ENCODE measurements at regions not wholly inside any gene's neighbourhood (a gene's known extent, or its start where the extent isn't known, plus 50 kb on each side); places are given as distances from the start of the nearest gene placed in this dataset.
A peak's percentile ranks its signal among the peaks of the same experiment; 100 is the strongest.

DNA sequence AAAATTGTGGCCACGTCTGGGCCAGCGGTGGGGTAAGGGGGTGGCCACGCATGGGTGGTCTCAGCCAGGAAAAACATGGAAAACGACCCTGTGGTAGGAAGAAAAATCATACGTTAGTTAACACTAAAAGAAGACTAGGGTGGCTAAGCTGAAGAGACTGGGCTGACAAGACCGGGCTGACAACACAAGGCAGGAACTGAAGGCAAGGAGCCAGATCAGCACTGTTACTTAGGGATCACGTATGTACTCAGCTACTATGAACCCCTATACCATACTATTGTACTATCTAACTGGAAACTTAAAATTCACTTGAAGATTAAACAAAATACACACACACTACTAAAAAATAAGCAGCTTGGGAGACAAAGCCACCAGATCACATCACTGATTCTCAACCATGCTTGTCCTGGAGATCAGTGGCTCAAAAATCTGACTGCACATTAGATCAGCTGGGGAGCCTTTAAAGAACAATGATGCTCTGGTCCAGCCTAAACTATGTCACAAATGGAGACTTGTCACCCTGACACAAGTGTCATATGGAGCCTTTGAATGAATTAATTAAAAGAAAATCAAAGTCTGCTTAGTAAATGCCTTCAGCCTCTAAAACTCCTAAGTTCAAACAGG lies 442.2 kb downstream of the SHQ1 start:
- peak in 3 of 51 donors; percentile 4 to 65 (median 16) for DNase-seq

DNA sequence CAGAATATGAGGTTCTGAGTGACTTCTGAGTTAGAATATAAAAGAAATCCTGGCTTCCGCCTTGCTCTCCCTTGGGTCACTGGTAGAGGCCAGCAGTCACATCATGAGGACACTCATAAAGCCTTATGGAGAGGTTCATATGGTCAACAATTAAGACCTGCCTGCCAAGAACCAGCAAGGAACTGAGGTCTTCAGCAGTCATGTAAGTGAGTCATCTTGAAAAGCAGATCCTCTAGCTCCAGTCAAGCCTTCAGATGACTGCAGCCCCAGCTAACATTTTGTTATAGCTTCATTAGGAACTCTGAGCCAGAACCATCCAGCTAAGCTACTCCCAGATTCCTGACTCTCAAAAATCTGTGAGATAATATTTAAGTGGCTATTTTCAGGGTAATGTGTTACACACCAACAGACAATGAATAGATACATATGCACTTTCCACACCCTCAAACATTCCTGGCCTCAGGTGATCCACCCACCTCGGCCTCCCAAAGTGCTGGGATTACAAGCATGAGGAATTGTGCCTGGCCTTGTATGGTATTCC lies 447.2 kb downstream of the SHQ1 start:
- DNase-seq, result no peak

DNA sequence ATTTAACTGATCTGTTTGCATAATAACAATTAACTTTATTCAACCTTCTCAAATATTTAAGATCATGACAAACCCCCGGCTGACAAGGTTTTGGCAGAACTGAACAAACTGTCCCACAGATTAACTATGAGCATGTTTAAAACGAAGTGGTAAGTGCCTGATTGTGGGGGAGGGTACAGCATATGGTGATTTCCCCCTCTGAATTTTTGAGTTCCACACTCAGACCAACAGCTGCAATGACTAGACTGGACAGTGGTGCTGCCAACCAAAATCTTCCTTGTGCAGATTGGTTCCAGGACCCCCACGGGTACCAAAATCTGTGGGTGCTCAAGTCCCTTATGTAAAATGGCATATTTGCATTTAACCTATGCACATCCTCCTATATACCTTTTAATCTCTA lies 449.5 kb downstream of the SHQ1 start:
- no peak for DNase-seq

DNA sequence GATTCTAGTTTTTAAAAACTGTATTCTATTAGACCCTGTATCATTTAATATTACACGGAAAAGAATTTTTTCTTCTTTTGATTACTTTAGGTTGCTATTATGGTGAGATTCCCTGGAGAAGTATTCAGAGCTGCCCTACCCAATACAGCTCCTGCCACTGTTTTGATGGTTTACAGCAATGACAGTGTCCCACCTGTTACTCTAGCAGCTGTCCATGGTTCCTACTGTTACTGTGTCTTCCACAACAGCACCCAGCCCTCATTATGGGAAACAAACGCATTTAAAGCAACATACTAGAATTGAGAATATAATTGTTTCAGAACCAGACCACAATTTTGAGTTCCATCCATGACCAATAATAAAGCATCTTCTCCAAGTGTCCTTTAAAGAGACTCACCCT lies 450.7 kb downstream of the SHQ1 start:
- no peak for DNase-seq

DNA sequence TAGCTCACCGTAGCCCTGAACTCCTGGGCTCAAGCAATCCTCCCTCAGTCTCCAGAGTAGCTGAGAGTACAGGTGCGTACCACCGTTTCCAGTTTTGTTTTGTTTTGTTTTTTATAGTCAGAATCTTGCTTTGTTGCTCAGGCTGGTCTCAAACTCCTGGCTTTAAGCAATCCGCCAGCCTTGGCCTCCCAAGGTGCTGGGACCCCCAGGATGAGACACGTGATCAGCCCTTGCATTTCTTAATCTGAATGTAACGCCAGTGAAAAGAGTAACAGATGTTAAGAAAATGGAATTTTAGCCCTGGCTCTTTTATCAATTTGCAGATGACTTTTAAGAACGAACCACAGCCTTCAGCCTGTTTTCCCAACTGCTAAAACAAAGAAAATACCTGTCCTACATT lies 451.3 kb downstream of the SHQ1 start:
- no peak for DNase-seq

DNA sequence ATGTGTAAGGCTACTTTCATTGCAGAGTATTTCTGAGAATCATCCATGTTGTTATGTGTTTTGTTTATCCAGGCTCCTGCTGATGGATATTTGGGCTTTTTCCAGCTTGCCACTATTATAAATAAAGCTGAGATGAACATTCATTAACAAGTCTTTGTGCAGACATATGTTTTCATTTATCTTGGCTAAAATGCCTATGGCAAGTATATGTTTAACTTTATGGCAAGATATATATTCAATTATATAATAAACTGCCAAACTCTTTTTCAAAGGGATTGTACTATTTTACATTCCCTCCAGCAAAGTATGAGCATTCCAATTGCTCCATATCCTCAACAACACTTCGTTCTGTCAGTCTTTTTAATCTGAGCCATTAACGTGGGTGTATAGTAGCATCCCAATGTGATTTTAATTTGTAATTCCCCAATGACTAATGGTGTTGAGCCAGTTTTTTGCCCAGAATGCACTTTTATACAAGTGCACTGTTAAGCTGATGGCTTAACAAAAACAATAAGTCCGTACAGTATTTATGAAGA lies 452.4 kb downstream of the SHQ1 start:
- DNase-seq, result no peak

DNA sequence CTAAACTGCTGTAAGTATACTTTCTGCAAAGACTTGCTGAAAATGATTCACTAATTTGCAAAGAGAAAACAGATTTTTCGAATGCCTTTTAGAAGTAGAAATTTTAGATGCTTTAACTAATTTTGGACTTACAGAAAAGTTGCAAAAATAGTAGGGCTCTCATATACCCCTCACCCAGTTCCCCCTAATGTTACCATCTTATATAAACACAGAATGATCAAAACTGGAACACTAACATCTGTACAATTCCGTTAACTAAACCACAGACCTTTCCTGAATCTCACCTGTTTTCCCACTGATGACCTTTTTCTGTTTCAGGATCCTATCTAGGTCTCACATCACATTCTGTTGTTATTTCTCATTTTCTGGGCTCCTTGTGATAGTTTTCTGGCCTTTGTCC lies 454.8 kb downstream of the SHQ1 start:
- DNase-seq, result no peak

DNA sequence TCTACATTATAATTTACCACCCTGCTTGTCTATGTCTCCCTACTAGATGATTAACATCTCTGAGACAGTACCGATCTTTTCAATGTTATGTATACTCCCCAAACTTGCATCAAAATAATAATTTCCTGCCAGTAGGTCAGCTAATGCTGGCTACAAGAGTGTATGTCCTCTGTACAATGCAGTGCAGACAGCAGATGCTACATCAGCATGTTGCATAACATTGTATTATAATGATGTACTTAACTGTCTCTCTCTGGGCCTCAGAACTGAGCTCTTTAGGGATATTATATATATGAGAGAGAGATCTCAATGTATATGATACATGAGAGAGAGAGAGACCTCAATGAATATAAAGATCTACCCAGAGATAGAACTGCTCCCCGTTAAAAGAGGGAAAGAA lies 456.6 kb downstream of the SHQ1 start:
- DNase-seq, result no peak

DNA sequence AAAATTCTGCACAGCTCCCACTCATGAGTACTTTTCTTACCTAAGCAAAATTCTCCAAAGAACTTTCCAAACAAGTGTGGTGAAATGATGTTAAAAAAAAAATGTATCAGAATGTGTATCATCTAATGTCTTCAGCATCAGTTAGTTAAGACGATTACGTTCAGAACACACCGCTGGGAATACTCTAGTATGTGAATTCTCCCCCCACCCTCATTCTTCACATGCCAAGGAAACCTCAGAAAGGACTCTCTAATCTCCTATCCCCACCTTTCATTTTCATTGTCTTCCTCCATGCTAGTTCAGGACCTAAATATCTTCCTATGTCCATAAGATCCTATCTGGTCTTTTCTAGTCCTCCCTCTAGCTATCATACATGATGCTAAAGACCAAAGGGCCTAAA lies 457.4 kb downstream of the SHQ1 start:
- no peak for DNase-seq

DNA sequence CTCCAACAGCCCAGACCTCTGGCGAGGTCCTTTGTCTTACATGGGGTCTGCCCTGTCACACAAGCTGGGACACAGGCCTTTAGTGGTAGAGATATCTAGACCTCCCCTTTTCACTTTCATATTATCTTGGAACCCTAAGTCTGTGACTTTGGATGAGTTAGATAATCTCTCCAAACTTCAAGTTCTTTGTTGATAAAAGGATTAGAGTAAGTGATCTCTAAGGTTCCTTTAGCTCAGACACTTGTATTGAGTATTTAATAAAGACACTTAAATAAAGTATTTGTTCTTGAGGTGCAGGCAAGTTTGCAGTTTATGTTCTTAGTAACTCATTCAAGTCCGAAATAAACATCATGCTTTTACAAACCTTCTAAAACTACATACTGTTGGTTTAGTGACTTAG lies 459.6 kb downstream of the SHQ1 start:
- DNase-seq, result no peak

DNA sequence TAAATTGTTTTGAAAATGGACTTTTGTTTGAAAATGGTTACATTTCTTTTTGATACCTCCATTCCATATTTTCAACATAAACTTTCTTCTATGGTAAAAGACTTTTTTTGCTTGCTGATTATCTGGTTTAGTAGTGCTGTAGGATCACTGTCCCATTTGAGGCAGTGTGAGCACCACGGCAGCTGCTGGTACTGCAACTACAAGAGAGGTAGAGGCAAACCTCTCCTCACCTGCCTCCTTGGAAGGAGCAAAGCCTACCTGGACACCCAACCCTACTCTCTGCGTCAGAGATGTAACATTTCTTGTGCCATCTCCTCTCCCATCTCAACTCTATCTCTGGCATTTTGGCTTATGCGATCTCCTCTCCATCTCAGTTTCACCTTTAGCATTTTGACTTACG lies 460.1 kb downstream of the SHQ1 start:
- DNase-seq, result no peak

DNA sequence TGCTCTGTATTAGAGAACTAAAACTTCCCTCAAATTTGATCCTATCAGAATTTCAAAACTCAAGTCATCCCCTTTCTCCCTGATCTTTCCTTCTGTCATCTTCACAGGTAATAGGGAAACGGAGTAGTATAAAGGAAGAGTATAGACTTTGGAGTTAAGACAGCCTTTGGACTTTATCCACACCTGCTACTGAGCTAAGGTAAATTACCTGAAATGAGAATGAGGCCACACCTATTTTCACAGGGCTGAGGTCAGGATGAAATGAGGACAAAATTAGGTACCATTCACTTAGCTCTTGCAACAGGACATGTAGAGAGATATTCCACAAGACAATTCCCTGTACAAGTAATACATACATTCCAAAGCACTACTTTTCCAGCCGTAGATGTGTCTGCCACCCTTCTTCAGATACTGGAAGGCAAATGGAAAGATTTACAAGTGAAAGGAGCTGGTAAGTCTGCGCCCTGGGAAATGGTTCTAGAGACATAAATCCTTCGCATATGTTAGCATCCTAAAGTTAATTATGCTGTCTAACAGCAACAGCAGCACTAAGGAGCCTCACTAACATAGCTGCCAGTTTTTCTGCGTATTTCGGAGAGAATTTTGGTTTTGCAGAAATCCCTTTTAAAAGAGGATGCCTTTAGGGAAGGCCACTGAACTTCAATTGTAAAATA lies 461.8 kb downstream of the SHQ1 start:
- no peak for DNase-seq

DNA sequence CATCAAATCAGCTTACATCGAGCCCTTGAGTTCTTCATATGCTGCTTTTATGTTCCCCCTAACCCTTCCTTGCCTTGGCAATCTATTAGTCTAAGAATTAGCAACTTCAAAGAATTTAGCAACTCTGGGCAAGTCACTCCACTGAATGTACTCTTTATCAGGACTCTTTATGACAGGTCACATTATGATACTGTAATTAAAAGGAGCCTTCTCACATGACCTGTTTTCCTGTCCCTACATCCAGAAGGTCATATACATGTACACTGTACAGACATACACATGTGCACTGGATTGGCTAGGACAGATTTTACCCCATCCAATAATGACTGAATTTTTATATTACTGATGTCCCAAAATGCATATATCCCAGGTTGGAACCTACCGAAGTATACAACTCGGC lies 463.1 kb downstream of the SHQ1 start:
- DNase-seq, result no peak

DNA sequence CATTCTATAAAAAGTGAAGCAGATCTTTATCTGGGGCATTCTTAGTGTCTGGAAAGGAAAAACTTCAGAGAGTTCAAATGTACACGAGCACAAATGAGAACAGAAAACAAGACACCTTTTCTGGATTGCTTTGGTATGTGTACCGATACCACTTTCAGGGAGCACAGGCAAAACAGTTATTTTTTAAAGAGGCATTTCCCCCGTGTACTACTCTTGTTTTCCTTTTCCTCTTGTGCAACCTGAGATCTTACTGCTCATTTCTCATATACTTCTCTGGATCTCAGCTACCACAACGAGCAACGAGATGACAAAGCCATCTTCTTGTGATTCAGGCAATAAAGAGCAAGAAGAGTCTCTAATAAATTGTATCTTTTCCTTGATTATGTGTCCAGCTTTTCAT lies 463.6 kb downstream of the SHQ1 start:
- DNase-seq, result no peak

DNA sequence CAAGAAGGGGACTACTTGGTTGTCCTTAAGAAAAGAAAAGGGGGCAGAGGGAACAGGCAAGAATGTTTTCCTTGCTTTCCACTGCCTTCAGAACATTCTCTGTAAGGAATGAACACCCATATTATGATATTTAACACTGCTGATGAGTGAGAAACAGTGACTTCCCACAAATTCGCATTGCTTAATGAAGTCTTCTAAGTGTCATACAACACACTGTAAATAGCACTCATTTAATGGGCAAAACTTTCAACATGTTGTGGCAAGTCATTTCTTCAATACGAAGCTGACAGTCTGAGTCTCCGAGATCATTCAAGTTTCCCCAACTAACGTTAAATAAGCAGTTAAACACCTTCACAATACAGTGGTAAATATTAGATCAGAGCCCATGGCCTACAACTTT lies 464.4 kb downstream of the SHQ1 start:
- no peak for DNase-seq

DNA sequence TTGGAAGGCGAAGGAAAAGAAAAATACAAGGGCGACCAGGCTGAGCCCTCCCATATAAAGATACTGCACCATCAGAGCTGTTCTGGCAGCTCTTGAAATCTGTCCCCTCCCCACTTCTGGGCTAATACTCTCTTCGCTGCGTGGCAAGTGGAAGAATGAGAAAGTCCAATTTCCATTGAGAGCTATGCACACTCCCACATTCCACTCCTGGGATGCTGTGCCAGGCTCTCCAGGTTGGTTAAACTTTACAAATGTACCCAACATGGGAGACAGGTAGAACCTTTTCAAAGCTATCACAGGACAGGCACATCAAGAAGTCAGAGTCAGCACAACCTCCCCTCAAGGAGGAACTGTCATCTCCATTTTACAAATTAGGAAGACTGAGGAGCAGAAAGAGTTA lies 465.0 kb downstream of the SHQ1 start:
- DNase-seq, result no peak

DNA sequence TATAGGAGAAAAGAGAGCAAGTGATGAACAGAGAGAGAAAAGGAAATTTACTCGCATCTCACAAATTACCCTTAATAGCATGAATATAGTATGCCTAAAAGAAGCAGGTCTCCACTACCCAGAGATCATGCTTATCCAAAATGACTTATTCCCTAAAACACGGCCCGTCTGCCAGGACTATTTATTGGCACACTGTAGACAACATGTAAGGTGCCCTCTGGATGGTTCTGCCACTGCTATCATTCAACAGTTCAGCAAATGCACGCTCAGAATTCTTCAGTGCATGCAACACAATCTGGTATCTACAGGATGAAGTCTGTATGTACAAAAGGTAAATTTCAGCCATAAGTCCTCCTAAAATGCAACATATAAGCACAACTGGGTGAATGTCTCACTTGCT lies 465.8 kb downstream of the SHQ1 start:
- DNase-seq, result no peak

DNA sequence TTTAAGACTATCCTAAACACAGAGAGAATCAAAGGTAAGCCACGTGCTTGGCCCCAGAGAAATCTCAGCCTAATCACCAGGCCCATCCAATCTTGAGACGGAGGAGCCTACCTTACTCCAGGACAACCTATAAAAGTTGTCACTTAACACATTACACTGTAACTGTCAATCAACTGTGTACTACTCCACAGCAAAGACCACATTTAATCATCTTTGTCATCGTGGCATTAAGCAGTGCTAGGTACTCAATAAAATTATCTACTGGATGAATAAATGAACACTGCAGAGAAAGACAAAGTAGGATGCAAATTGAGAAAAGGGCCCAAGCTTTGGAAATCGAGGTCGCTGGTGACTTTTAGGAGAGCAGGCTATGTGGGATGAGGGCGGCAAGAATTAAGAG lies 466.7 kb downstream of the SHQ1 start:
- no peak for DNase-seq

DNA sequence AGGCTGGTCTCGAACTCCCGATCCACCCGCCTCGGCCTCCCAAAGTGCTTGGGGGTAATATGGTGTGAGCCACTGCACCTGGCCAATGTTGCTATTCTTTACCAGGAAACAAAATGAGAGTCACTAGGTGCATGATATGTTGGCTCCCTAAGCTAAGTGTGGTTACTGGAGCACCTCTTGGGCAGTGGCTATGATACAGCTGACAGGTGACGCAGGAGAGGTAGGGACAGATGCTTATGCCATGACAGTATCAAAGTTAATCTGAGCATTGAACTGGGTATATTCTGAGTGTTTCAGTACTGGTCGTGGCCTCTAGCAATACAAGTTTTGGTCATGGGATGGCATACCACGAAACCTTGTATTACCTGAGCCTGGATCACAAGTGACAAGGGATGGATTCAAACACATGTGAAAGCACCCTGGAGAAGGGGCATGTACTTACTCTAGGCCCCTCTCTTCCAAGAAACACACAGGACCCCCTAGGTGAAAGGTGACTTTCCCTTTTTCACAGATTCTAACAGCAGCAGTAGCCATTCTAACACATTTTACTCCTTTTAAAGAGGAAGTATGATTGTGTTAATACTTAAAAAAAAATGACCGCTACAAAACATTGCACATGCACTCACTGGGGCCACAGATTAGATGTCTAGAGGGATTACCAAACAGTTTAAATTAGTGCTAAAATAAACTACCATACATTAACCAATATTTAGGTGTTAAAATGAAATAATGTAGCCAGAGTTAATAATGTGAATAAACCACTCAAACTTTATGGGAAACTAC lies 467.3 kb downstream of the SHQ1 start:
- no peak for DNase-seq

DNA sequence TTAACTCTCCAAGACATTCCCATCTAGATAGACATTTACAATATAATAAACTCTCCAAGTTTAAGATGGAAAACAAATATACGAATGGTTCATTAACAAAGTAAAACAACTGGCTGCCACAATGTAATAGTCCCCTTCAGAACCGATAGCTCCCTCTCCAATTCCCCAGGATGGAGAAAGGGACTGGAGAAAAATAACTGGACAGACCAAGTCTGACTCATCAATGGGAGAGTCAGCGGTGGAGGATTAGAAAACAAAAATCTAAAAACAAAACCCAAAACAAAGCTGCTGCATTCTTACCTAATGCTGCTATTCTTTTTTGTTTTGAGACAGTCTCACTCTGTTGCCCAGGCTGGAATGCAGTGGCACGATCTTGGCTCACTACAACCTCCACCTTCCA lies 468.1 kb downstream of the SHQ1 start:
- peak in 1 of 51 donors; percentile 80 for DNase-seq

DNA sequence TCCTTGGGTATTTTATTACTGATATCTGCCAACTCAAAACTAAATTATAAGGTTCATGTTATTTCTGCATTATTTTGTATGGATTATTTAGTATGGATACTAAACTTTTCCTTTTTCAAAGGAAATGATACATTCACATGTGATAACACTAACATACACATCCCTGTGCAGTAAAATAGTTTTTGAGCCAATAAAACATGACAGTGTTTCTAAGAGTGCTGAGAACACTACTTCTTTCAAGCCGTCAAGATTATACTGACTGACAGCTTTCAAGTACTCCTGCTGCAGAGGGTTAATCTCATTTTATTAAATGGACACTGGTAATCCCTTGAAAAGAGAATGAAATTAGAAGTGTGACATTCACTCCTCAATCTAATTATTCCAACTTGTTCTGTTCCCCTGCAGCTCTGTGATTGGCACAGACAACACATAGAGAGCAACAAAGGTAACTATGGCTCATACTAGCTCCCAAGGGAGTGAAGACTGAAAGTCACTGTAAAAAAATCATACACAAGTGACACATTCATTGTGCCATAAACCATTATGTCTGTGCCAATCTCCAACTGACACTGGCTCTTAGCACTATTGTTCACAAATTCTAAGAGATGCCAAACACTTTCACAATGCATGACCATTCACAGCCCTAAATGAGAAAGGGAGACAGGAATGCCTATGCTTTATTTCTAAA lies 468.6 kb downstream of the SHQ1 start:
- DNase-seq, result peak in 5 of 51 donors; percentile 19 to 83 (median 28)

DNA sequence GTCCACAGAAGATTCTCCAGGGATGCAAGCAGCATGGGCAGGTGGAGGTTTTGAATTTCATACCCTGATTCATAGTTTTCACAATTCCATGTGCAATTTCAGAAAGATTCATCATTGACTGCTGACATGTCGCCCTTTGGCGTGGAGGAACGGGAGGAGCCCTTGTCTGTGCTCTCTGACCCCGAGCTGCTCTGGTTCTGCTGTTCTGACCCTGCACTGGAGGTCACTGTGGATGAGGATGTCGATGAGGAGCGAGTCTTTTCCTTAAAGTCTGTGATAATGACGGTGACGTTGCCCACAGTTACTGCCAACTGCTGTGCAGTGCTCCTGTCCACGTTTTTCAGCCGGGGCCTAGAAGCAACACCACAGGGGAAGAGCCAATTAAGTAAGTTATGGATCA lies 470.0 kb downstream of the SHQ1 start:
- DNase-seq, result peak in 3 of 51 donors; percentile 6 to 37 (median 25)
